SH-SY5Y (cell line): ENCODE measurements at regions not wholly inside any gene's neighbourhood (a gene's known extent, or its start where the extent isn't known, plus 50 kb on each side); places are given as distances from the start of the nearest gene placed in this dataset.

ENCODE experiments used
- GATA2 ChIP-seq: IDR thresholded peaks from 2 replicates; pipeline ENCODE4 v1.6.1; 2011; ENCODE audit warnings: mild to moderate bottlenecking, low read depth, low read length
- GATA3 ChIP-seq: IDR thresholded peaks from 2 replicates; pipeline ENCODE4 v1.6.1; 2011; ENCODE audit warnings: low read depth, mild to moderate bottlenecking, low read length, moderate library complexity

DNA sequence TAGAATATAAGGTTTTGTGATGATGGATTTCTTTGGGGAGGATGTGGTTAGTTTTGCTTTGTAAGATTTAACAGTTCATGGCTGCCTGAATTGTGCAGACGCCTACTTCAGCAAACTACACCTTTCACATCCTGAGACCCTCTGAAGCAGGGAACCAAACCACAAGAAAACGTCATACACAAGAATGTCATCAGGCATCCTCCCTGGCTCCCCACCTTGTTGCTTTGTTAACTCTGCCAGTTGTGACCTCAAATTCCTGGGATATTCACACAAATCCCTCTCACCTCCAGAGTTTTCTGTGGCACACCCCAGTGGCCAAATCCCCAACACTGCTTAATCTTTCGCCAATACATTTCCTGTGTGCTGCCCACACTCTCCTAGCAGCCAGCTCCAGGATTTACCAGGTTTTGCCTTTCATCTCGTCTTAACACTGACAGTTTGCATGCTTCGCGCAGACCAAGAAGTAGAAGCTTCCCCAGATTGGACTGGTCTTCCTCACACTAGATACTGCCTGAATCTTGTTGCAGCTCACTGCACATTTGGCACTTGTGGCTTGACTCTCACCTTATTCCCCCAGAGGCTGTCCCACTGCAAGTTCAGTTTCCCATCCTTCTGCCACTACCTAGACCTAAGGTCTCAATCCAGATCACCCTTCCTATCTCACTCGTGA lies 51.1 kb upstream of the CTTNBP2NL start:
- TF ChIP-seq GATA2 (no peak), GATA3 (no peak)
